ENCODE measurements at regions not wholly inside any gene's neighbourhood (a gene's known extent, or its start where the extent isn't known, plus 50 kb on each side); places are given as distances from the start of the nearest gene placed in this dataset.

DNA sequence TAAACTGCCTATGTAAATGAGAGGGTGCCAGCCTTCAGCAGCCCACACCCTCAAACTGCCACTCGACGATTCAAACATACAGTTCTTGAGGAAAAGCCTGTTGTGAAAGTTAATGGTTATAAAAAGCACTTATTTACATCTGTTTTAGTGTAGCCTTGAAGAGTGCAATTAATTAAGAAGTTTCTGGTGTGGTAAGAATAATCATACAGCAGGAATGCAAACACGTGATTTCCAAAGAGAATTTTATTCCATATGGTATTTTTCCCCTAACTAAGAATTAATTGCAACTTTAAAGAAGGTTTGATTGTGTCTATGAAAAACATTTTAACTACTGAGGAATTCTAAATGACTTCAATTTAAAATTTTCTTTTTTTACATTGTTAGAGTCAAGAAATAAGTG lies 176.3 kb upstream of the PITX2 start:
- POLR2A ChIA-PET = no interaction called here
- H3K9me3 ChIP-seq = no peaks in the 10 kb centered on the region
- H3K36me3 ChIP-seq (ENCODE audit: control insufficient read depth, insufficient read depth, low read length) = no peaks in the 10 kb centered on the region
- intact Hi-C loops (cut with micrococcal nuclease; ENCODE audit: unreplicated experiment) = no loop called here
- no peak for DNase-seq
- H3K4me1 Mint-ChIP-seq (ENCODE audit: low read depth, unreplicated experiment) = peaks cover 14% of the 10 kb centered on the region
- peaks cover 9% of the 10 kb centered on the region for H3K4me1 ChIP-seq
- no peak overlapping the region for H3K4me3 ChIP-seq (ENCODE audit: low read depth, low read length)
- no peaks in the 10 kb centered on the region for H3K27me3 ChIP-seq (replicated peaks; ENCODE audit: control insufficient read depth, insufficient read depth, low read length)
- H3K36me3 Mint-ChIP-seq (ENCODE audit: insufficient read depth, unreplicated experiment) = peaks cover 7% of the 10 kb centered on the region
- no peaks in the 10 kb centered on the region for H3K27me3 Mint-ChIP-seq (ENCODE audit: insufficient read depth, unreplicated experiment)
- BruUV-seq (replicated peaks) = no TSS peak
- peaks cover 9% of the 10 kb centered on the region for H3K9me3 Mint-ChIP-seq (ENCODE audit: unreplicated experiment)
- no peak overlapping the region for H3K27ac Mint-ChIP-seq (ENCODE audit: unreplicated experiment)
- no peak overlapping the region for H3K4me3 Mint-ChIP-seq (ENCODE audit: unreplicated experiment)
- CTCF ChIA-PET = no interaction called here
- TF ChIP-seq, protein P1, sequence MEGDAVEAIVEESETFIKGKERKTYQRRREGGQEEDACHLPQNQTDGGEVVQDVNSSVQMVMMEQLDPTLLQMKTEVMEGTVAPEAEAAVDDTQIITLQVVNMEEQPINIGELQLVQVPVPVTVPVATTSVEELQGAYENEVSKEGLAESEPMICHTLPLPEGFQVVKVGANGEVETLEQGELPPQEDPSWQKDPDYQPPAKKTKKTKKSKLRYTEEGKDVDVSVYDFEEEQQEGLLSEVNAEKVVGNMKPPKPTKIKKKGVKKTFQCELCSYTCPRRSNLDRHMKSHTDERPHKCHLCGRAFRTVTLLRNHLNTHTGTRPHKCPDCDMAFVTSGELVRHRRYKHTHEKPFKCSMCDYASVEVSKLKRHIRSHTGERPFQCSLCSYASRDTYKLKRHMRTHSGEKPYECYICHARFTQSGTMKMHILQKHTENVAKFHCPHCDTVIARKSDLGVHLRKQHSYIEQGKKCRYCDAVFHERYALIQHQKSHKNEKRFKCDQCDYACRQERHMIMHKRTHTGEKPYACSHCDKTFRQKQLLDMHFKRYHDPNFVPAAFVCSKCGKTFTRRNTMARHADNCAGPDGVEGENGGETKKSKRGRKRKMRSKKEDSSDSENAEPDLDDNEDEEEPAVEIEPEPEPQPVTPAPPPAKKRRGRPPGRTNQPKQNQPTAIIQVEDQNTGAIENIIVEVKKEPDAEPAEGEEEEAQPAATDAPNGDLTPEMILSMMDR (IDR thresholded peaks at IDR 0.05; ENCODE audit: insufficient read depth in 1 of 2, low read depth in 1 of 2, low read length in 1 of 2, severe bottlenecking in 1 of 2, unreplicated experiment in 1 of 2) = no peak

DNA sequence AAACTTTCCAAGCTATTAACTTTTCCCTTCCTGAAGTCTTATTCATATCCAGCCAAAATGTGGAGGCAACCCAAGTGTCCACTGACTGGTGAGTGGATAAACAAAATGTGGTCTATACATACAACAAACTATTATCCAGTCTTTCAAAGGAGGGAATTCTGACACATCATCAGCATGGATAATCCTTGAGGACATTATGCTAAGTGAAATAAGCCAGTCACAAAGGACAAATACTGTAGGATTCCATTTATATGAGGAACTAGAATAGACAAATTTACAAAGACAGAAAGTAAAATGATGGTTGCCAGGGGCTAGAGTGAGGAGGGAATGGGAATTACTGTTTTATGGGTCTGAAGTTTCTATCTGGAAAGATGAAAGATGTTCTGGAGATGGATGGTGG lies 178.7 kb upstream of the PITX2 start:
- Mint-ChIP-seq H3K9me3 (ENCODE audit: unreplicated experiment) (peaks cover 9% of the 10 kb centered on the region), H3K4me3 (ENCODE audit: unreplicated experiment) (no peak overlapping the region), H3K27ac (ENCODE audit: unreplicated experiment) (no peak overlapping the region), H3K36me3 (ENCODE audit: insufficient read depth, unreplicated experiment) (peaks cover 7% of the 10 kb centered on the region), H3K27me3 (ENCODE audit: insufficient read depth, unreplicated experiment) (no peaks in the 10 kb centered on the region), H3K4me1 (ENCODE audit: low read depth, unreplicated experiment) (peaks cover 13% of the 10 kb centered on the region)
- Histone ChIP-seq H3K4me1 (no peaks in the 10 kb centered on the region), H3K36me3 (ENCODE audit: control insufficient read depth, insufficient read depth, low read length) (no peaks in the 10 kb centered on the region), H3K9me3 (no peaks in the 10 kb centered on the region), H3K27me3 (replicated peaks; ENCODE audit: control insufficient read depth, insufficient read depth, low read length) (no peaks in the 10 kb centered on the region), H3K4me3 (ENCODE audit: low read depth, low read length) (no peak overlapping the region)
- no peak for DNase-seq
- TF ChIP-seq, protein P1 (IDR thresholded peaks at IDR 0.05; ENCODE audit: insufficient read depth in 1 of 2, low read depth in 1 of 2, low read length in 1 of 2, severe bottlenecking in 1 of 2, unreplicated experiment in 1 of 2) = no peak
- POLR2A ChIA-PET = no interaction called here
- intact Hi-C loops (cut with micrococcal nuclease; ENCODE audit: unreplicated experiment) = no loop called here
- CTCF ChIA-PET = no interaction called here
- BruUV-seq (replicated peaks) = no TSS peak

DNA sequence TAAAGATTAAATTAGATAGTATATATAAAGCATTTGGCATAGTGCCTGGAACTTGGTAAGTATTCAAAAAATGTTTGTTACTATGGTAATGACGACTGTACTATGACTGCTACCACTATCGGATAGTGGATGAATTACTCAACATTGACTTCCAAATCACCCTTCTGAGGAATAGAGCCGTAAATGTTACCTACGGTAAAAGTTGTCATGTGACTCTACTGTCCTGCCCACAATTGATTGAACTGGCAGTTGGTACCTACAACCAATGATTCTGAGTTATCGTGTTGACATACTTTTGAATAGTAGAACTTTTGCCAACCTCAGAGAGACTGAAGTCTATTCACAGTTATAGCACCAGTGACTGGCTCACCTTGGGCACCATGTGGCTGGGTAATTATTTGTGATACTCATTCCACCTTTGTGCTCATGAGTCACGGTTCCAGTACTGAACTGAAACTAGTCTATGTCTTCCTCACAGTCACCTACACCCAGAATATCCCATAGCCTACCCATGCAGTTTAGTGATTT lies 185.5 kb upstream of the PITX2 start:
- no peaks in the 10 kb centered on the region for H3K4me1 ChIP-seq
- BruUV-seq (replicated peaks) = no TSS peak
- Mint-ChIP-seq H3K36me3 (ENCODE audit: insufficient read depth, unreplicated experiment) (no peaks in the 10 kb centered on the region), H3K4me1 (ENCODE audit: low read depth, unreplicated experiment) (peaks cover 7% of the 10 kb centered on the region), H3K4me3 (ENCODE audit: unreplicated experiment) (no peak overlapping the region), H3K27me3 (ENCODE audit: insufficient read depth, unreplicated experiment) (no peaks in the 10 kb centered on the region), H3K27ac (ENCODE audit: unreplicated experiment) (no peak overlapping the region), H3K9me3 (ENCODE audit: unreplicated experiment) (peaks cover 12% of the 10 kb centered on the region)
- no peaks in the 10 kb centered on the region for H3K36me3 ChIP-seq (ENCODE audit: control insufficient read depth, insufficient read depth, low read length)
- POLR2A ChIA-PET = no interaction called here
- H3K27me3 ChIP-seq (replicated peaks; ENCODE audit: control insufficient read depth, insufficient read depth, low read length) = no peaks in the 10 kb centered on the region
- CTCF ChIA-PET = no interaction called here
- no peak for DNase-seq
- no peak overlapping the region for H3K4me3 ChIP-seq (ENCODE audit: low read depth, low read length)
- TF ChIP-seq, protein P1 (IDR thresholded peaks at IDR 0.05; ENCODE audit: insufficient read depth in 1 of 2, low read depth in 1 of 2, low read length in 1 of 2, severe bottlenecking in 1 of 2, unreplicated experiment in 1 of 2) = no peak
- intact Hi-C loops (cut with micrococcal nuclease; ENCODE audit: unreplicated experiment) = no loop called here
- no peaks in the 10 kb centered on the region; the same call in 1 of the 2 replicates for H3K9me3 ChIP-seq
